ENCODE measurements at regions not wholly inside any gene's neighbourhood (a gene's known extent, or its start where the extent isn't known, plus 50 kb on each side); places are given as distances from the start of the nearest gene placed in this dataset.

- no peak overlapping the region for H3K9ac ChIP-seq
Observed at GRCh38 chr1:165068741-165069140, 287.8 kb downstream of the LMX1A start.

GRCh38 chr1:165067829-165068228 lies 288.7 kb downstream of the LMX1A start:
- H3K27me3 ChIP-seq (ENCODE audit: control insufficient read depth, insufficient read depth, low read length) = no peaks in the 10 kb centered on the region
- no peak for TF ChIP-seq CTCF (IDR thresholded peaks at IDR 0.05)
- peak overlapping the region; percentile 81 for H3K27ac ChIP-seq
- H3K36me3 ChIP-seq (ENCODE audit: control insufficient read depth, insufficient read depth, low read length) = no peaks in the 10 kb centered on the region
- H3K9me3 ChIP-seq (ENCODE audit: control insufficient read depth, low read length) = no peaks in the 10 kb centered on the region
- H3K4me1 ChIP-seq = peaks cover 16% of the 10 kb centered on the region
- no peak overlapping the region for H3K9ac ChIP-seq
- no peaks in the 10 kb centered on the region for H3K79me2 ChIP-seq
- H3K4me2 ChIP-seq (ENCODE audit: low read length) = no peak overlapping the region
- H2AFZ ChIP-seq = no peak overlapping the region
- H3K4me3 ChIP-seq (ENCODE audit: low read depth, low read length) = no peak overlapping the region

More at GRCh38 chr1:165068741-165069140, 287.8 kb downstream of the LMX1A start:
- Histone ChIP-seq H3K27me3 (ENCODE audit: control insufficient read depth, insufficient read depth, low read length) (no peaks in the 10 kb centered on the region), H3K79me2 (no peaks in the 10 kb centered on the region), H2AFZ (no peak overlapping the region), H3K27ac (peak overlapping the region; percentile 81), H3K4me1 (peaks cover 16% of the 10 kb centered on the region), H3K4me2 (ENCODE audit: low read length) (no peak overlapping the region), H3K9me3 (ENCODE audit: control insufficient read depth, low read length) (no peaks in the 10 kb centered on the region), H3K36me3 (ENCODE audit: control insufficient read depth, insufficient read depth, low read length) (no peaks in the 10 kb centered on the region), H3K4me3 (ENCODE audit: low read depth, low read length) (no peak overlapping the region)
- no peak for TF ChIP-seq CTCF (IDR thresholded peaks at IDR 0.05)

- no peaks in the 10 kb centered on the region for H3K27me3 ChIP-seq (ENCODE audit: control insufficient read depth, insufficient read depth, low read length)
- no peak overlapping the region for H3K9ac ChIP-seq
- peaks cover 8% of the 10 kb centered on the region for H3K4me1 ChIP-seq
- H3K27ac ChIP-seq = peak overlapping the region; percentile 45
- no peak overlapping the region for H2AFZ ChIP-seq
- H3K4me2 ChIP-seq (ENCODE audit: low read length) = no peak overlapping the region
- H3K79me2 ChIP-seq = no peaks in the 10 kb centered on the region
- no peaks in the 10 kb centered on the region for H3K36me3 ChIP-seq (ENCODE audit: control insufficient read depth, insufficient read depth, low read length)
- TF ChIP-seq CTCF (IDR thresholded peaks at IDR 0.05) = no peak
- H3K9me3 ChIP-seq (ENCODE audit: control insufficient read depth, low read length) = no peaks in the 10 kb centered on the region
- H3K4me3 ChIP-seq (ENCODE audit: low read depth, low read length) = no peak overlapping the region
Observed at GRCh38 chr1:165063181-165063965, 293.1 kb downstream of the LMX1A start.

- TF ChIP-seq CTCF (IDR thresholded peaks at IDR 0.05) = no peak
- H2AFZ ChIP-seq = no peak overlapping the region
- H3K27me3 ChIP-seq (ENCODE audit: control insufficient read depth, insufficient read depth, low read length) = no peaks in the 10 kb centered on the region
- H3K4me3 ChIP-seq (ENCODE audit: low read depth, low read length) = no peak overlapping the region
- H3K9ac ChIP-seq = no peak overlapping the region
- H3K36me3 ChIP-seq (ENCODE audit: control insufficient read depth, insufficient read depth, low read length) = no peaks in the 10 kb centered on the region
- no peak overlapping the region for H3K4me2 ChIP-seq (ENCODE audit: low read length)
- no peaks in the 10 kb centered on the region for H3K9me3 ChIP-seq (ENCODE audit: control insufficient read depth, low read length)
- H3K27ac ChIP-seq = no peak overlapping the region
- peaks cover 8% of the 10 kb centered on the region for H3K4me1 ChIP-seq
- H3K79me2 ChIP-seq = no peaks in the 10 kb centered on the region
Observed at GRCh38 chr1:165062346-165062745, 294.2 kb downstream of the LMX1A start.

GRCh38 chr1:165060285-165060793 lies 296.2 kb downstream of the LMX1A start:
- Histone ChIP-seq H3K4me1 (peaks cover 11% of the 10 kb centered on the region), H3K9ac (no peak overlapping the region), H3K4me3 (ENCODE audit: low read depth, low read length) (no peak overlapping the region), H3K79me2 (no peaks in the 10 kb centered on the region), H3K9me3 (ENCODE audit: control insufficient read depth, low read length) (no peaks in the 10 kb centered on the region), H3K4me2 (ENCODE audit: low read length) (no peak overlapping the region), H3K27ac (no peak overlapping the region), H3K36me3 (ENCODE audit: control insufficient read depth, insufficient read depth, low read length) (no peaks in the 10 kb centered on the region), H2AFZ (peak overlapping the region; percentile 30), H3K27me3 (ENCODE audit: control insufficient read depth, insufficient read depth, low read length) (no peaks in the 10 kb centered on the region)
- TF ChIP-seq CTCF (IDR thresholded peaks at IDR 0.05) = no peak
